Activated CD4-positive, alpha-beta T cell treated with anti-CD3 and anti-CD28 coated beads, Interleukin-2, Interleukin-4, amounts not matched to agents 100 ng/mL and 50 ng/mL, durations not matched to agents 16 hours and 8 hours (primary cell): ENCODE measurements at regions not wholly inside any gene's neighbourhood (a gene's known extent, or its start where the extent isn't known, plus 50 kb on each side); places are given as distances from the start of the nearest gene placed in this dataset.

Source experiments
- DNase-seq: peaks from one replicate; pipeline ENCODE4 v3.0.0-alpha.2; 2020; ENCODE audit warnings: low spot score

GRCh38 chr16:72404299-72404698 lies 232.3 kb upstream of the PMFBP1 start:
- no peak for DNase-seq

- no peak for DNase-seq
Measured at GRCh38 chr16:72401084-72401361, 229.1 kb upstream of the PMFBP1 start.

GRCh38 chr16:72400257-72401083 lies 228.5 kb upstream of the PMFBP1 start:
- DNase-seq, result peak; percentile 35

- no peak for DNase-seq
Measured at GRCh38 chr16:72399811-72400210, 227.9 kb upstream of the PMFBP1 start.

- no peak for DNase-seq
Measured at GRCh38 chr16:72397876-72398275, 225.9 kb upstream of the PMFBP1 start.

GRCh38 chr16:72394526-72394925 lies 222.6 kb upstream of the PMFBP1 start:
- DNase-seq, result no peak

GRCh38 chr16:72389791-72390190 lies 217.8 kb upstream of the PMFBP1 start:
- DNase-seq, result no peak

- DNase-seq, result no peak
Measured at GRCh38 chr16:72388007-72388406, 216.1 kb upstream of the PMFBP1 start.

- DNase-seq, result no peak
Measured at GRCh38 chr16:72384651-72385050, 212.7 kb upstream of the PMFBP1 start.

GRCh38 chr16:72380283-72380682 lies 208.3 kb upstream of the PMFBP1 start:
- no peak for DNase-seq

GRCh38 chr16:72373201-72373600 lies 201.2 kb upstream of the PMFBP1 start:
- no peak for DNase-seq

- no peak for DNase-seq
Measured at GRCh38 chr16:72372087-72373045, 200.4 kb upstream of the PMFBP1 start.

GRCh38 chr16:72371307-72372086 lies 199.5 kb upstream of the PMFBP1 start:
- DNase-seq, result no peak

- no peak for DNase-seq
Measured at GRCh38 chr16:72369274-72369673, 197.3 kb upstream of the PMFBP1 start.

GRCh38 chr16:72367851-72368250 lies 195.9 kb upstream of the PMFBP1 start:
- no peak for DNase-seq

GRCh38 chr16:72362973-72363372 lies 191.0 kb upstream of the PMFBP1 start:
- DNase-seq, result no peak

GRCh38 chr16:72362476-72362875 lies 190.5 kb upstream of the PMFBP1 start:
- no peak for DNase-seq

GRCh38 chr16:72357910-72358309 lies 186.0 kb upstream of the PMFBP1 start:
- DNase-seq, result no peak

GRCh38 chr16:72355561-72355960 lies 183.6 kb upstream of the PMFBP1 start:
- no peak for DNase-seq

- DNase-seq, result no peak
Measured at GRCh38 chr16:72349719-72350118, 177.8 kb upstream of the PMFBP1 start.

- DNase-seq, result no peak
Measured at GRCh38 chr16:72332926-72333325, 161.0 kb upstream of the PMFBP1 start.

GRCh38 chr16:72324578-72324977 lies 152.6 kb upstream of the PMFBP1 start:
- no peak for DNase-seq
